ENCODE measurements at regions not wholly inside any gene's neighbourhood (a gene's known extent, or its start where the extent isn't known, plus 50 kb on each side); places are given as distances from the start of the nearest gene placed in this dataset.

DNA sequence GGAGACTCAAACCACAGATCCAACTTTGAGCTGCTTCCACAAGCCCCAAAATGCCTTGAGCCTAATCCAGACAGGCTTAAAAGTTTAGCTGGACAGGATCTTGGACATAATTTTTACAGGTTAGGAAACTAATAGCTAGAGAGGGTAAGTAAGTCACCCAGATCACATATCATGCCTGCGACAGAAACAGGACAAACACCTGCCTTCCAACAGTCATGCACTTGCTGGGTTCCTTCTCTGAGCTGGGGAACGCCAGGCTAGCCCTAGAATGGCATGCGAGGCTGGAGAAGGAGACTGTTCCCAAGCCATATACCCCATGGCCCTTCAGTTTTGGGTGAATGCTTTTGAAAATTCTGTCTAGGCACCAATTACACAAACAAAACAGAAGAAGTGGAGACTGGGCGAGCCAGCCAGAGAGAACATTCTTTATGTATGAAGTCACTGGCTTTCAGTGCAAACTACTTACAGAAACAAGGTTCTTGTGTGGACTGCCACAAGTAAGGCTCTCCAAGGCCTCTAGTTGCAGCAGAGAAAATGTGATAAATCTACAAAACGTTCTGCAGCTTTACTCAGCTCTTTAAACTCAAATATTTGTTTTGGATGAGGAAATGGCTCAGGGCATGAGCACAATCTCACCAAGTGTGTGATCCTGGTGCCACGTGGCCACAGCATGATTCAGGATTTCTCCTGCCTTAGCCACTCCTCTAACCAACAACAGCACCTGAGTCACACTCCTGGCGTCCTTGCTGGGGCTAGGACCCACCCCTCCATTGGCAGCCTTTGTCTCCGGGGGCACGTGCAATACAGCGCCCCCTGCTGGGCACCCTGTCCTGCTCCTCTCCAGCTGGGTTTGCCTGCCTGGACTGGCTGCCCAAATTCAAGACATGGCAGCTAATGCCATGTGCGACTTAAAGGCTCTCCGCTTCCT is 73.4 kb upstream of the UBL3 start:
- DNase-seq (ENCODE audit: low spot score), result peak; percentile 68
- H3K27me3 ChIP-seq (ENCODE audit: control insufficient read depth in 4 of 4, insufficient read depth in 4 of 4, low read length in 3 of 4), result no peaks in the 10 kb centered on the region
- TF ChIP-seq GABPA (IDR thresholded peaks at IDR 0.05 in 1 of 2, conservative IDR thresholded peaks at IDR 0.05 in 1 of 2), result peak in 1 of 2 donors; percentile 57
- peak; percentile 89 for TF ChIP-seq FOXA1 (IDR thresholded peaks at IDR 0.05)
- TF ChIP-seq RXRA (IDR thresholded peaks at IDR 0.05), result peak; percentile 58 to 94
- TF ChIP-seq, protein P1, sequence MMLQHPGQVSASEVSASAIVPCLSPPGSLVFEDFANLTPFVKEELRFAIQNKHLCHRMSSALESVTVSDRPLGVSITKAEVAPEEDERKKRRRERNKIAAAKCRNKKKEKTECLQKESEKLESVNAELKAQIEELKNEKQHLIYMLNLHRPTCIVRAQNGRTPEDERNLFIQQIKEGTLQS (IDR thresholded peaks at IDR 0.05), result peak; percentile 81
- TF ChIP-seq, protein P2, sequence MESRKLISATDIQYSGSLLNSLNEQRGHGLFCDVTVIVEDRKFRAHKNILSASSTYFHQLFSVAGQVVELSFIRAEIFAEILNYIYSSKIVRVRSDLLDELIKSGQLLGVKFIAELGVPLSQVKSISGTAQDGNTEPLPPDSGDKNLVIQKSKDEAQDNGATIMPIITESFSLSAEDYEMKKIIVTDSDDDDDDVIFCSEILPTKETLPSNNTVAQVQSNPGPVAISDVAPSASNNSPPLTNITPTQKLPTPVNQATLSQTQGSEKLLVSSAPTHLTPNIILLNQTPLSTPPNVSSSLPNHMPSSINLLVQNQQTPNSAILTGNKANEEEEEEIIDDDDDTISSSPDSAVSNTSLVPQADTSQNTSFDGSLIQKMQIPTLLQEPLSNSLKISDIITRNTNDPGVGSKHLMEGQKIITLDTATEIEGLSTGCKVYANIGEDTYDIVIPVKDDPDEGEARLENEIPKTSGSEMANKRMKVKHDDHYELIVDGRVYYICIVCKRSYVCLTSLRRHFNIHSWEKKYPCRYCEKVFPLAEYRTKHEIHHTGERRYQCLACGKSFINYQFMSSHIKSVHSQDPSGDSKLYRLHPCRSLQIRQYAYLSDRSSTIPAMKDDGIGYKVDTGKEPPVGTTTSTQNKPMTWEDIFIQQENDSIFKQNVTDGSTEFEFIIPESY (IDR thresholded peaks at IDR 0.05), result peak; percentile 84
- TF ChIP-seq SP1 (IDR thresholded peaks at IDR 0.05), result peak; percentile 85
- TF ChIP-seq HNF4A (conservative IDR thresholded peaks at IDR 0.05), result peak; percentile 73 to 85
- peak; percentile 79 to 80 for TF ChIP-seq RAD21 (IDR thresholded peaks at IDR 0.05)
- TF ChIP-seq, protein P3, sequence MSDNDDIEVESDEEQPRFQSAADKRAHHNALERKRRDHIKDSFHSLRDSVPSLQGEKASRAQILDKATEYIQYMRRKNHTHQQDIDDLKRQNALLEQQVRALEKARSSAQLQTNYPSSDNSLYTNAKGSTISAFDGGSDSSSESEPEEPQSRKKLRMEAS (IDR thresholded peaks at IDR 0.05), result peak; percentile 97
- TF ChIP-seq, protein P4, sequence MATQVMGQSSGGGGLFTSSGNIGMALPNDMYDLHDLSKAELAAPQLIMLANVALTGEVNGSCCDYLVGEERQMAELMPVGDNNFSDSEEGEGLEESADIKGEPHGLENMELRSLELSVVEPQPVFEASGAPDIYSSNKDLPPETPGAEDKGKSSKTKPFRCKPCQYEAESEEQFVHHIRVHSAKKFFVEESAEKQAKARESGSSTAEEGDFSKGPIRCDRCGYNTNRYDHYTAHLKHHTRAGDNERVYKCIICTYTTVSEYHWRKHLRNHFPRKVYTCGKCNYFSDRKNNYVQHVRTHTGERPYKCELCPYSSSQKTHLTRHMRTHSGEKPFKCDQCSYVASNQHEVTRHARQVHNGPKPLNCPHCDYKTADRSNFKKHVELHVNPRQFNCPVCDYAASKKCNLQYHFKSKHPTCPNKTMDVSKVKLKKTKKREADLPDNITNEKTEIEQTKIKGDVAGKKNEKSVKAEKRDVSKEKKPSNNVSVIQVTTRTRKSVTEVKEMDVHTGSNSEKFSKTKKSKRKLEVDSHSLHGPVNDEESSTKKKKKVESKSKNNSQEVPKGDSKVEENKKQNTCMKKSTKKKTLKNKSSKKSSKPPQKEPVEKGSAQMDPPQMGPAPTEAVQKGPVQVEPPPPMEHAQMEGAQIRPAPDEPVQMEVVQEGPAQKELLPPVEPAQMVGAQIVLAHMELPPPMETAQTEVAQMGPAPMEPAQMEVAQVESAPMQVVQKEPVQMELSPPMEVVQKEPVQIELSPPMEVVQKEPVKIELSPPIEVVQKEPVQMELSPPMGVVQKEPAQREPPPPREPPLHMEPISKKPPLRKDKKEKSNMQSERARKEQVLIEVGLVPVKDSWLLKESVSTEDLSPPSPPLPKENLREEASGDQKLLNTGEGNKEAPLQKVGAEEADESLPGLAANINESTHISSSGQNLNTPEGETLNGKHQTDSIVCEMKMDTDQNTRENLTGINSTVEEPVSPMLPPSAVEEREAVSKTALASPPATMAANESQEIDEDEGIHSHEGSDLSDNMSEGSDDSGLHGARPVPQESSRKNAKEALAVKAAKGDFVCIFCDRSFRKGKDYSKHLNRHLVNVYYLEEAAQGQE (IDR thresholded peaks at IDR 0.05), result peak; percentile 82
- TF ChIP-seq YY1 (IDR thresholded peaks at IDR 0.05), result peak; percentile 82
- TF ChIP-seq TAF1 (conservative IDR thresholded peaks at IDR 0.05), result peak; percentile 47
- TF ChIP-seq, protein P5, sequence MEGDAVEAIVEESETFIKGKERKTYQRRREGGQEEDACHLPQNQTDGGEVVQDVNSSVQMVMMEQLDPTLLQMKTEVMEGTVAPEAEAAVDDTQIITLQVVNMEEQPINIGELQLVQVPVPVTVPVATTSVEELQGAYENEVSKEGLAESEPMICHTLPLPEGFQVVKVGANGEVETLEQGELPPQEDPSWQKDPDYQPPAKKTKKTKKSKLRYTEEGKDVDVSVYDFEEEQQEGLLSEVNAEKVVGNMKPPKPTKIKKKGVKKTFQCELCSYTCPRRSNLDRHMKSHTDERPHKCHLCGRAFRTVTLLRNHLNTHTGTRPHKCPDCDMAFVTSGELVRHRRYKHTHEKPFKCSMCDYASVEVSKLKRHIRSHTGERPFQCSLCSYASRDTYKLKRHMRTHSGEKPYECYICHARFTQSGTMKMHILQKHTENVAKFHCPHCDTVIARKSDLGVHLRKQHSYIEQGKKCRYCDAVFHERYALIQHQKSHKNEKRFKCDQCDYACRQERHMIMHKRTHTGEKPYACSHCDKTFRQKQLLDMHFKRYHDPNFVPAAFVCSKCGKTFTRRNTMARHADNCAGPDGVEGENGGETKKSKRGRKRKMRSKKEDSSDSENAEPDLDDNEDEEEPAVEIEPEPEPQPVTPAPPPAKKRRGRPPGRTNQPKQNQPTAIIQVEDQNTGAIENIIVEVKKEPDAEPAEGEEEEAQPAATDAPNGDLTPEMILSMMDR (IDR thresholded peaks at IDR 0.05; ENCODE audit: low read depth, low read length, missing input control), result peak; percentile 87
- TF ChIP-seq NR2F2 (IDR thresholded peaks at IDR 0.05), result no peak
- TF ChIP-seq FOXA2 (IDR thresholded peaks at IDR 0.05), result peak; percentile 86
- peak; percentile 10 for TF ChIP-seq HNF4G (IDR thresholded peaks at IDR 0.05)
- TF ChIP-seq JUND (IDR thresholded peaks at IDR 0.05), result peak; percentile 90 to 97
- TF ChIP-seq EGR1 (IDR thresholded peaks at IDR 0.05; ENCODE audit: low read depth in 2 of 2), result peak in 1 of 2 donors; percentile 71
- WGBS, result 26% methylated on average over 12 of the region's 12 CpGs
- no peaks in the 10 kb centered on the region for H3K9me3 ChIP-seq (ENCODE audit: control insufficient read depth in 4 of 4, low read length in 3 of 4)
- H3K27ac ChIP-seq (ENCODE audit: low read depth in 1 of 2, low read length in 2 of 2), result peak overlapping the region; percentile 81 to 97
- H3K4me1 ChIP-seq (ENCODE audit: control insufficient read depth in 4 of 4, insufficient read depth in 4 of 4, low read length in 3 of 4), result peaks cover 19 to 60% (median 30%) of the 10 kb centered on the region in 4 donors
- no peak overlapping the region for H3K4me3 ChIP-seq (ENCODE audit: low read depth in 1 of 3, low read length in 3 of 3)
- H3K9ac ChIP-seq (ENCODE audit: low read depth in 1 of 2, low read length in 2 of 2), result peak overlapping the region in 1 of 2 donors; percentile 56
- H3K36me3 ChIP-seq (ENCODE audit: control insufficient read depth in 4 of 4, insufficient read depth in 3 of 4, low read depth in 1 of 4, low read length in 3 of 4), result no peaks in the 10 kb centered on the region

Measured in liver (tissue), 8 donors.